Fibroblast of mammary gland (primary cell): ENCODE measurements at regions not wholly inside any gene's neighbourhood (a gene's known extent, or its start where the extent isn't known, plus 50 kb on each side); places are given as distances from the start of the nearest gene placed in this dataset.
A peak's percentile ranks its signal among the peaks of the same experiment; 100 is the strongest.

ENCODE experiments used
- DNase-seq: peaks from one replicate; pipeline ENCODE4 v3.0.0-alpha.2; 2010; ENCODE audit warnings: low read depth
- H3K4me3 ChIP-seq: 2 replicates; pipeline ENCODE4 v1.5.1; 2011; ENCODE audit warnings: low read depth, mild to moderate bottlenecking, low read length, moderate library complexity; ENCODE audit not compliant: control insufficient read depth
- TF ChIP-seq, protein P1 (sequence below): conservative IDR thresholded peaks from 2 replicates; pipeline ENCODE4 v1.5.1; 2011; ENCODE audit warnings: low read depth, low read length, inconsistent platforms; ENCODE audit not compliant: control insufficient read depth, insufficient read depth

DNA sequence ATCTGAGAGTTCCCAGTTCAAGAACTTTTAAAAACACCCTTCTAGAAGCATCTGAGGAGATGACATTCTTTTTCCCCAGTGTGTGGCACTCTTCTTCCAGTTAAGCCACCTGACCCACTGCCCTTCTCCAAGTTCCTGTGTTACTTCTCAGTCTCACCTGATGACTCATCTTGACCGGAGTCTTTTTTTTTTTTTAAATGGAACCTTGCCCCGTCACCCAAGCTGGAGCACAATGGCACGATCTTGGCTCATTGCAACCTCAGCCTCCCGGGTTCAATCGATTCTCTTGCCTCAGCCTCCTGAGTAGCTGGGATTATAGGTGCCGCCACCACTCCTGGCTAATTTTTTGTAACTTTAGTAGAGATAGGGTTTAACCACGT is 224.1 kb upstream of the DAB2 start:
- DNase-seq: peak; percentile 64
- no peak overlapping the region for H3K4me3 ChIP-seq
- TF ChIP-seq, protein P1, sequence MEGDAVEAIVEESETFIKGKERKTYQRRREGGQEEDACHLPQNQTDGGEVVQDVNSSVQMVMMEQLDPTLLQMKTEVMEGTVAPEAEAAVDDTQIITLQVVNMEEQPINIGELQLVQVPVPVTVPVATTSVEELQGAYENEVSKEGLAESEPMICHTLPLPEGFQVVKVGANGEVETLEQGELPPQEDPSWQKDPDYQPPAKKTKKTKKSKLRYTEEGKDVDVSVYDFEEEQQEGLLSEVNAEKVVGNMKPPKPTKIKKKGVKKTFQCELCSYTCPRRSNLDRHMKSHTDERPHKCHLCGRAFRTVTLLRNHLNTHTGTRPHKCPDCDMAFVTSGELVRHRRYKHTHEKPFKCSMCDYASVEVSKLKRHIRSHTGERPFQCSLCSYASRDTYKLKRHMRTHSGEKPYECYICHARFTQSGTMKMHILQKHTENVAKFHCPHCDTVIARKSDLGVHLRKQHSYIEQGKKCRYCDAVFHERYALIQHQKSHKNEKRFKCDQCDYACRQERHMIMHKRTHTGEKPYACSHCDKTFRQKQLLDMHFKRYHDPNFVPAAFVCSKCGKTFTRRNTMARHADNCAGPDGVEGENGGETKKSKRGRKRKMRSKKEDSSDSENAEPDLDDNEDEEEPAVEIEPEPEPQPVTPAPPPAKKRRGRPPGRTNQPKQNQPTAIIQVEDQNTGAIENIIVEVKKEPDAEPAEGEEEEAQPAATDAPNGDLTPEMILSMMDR: no peak

DNA sequence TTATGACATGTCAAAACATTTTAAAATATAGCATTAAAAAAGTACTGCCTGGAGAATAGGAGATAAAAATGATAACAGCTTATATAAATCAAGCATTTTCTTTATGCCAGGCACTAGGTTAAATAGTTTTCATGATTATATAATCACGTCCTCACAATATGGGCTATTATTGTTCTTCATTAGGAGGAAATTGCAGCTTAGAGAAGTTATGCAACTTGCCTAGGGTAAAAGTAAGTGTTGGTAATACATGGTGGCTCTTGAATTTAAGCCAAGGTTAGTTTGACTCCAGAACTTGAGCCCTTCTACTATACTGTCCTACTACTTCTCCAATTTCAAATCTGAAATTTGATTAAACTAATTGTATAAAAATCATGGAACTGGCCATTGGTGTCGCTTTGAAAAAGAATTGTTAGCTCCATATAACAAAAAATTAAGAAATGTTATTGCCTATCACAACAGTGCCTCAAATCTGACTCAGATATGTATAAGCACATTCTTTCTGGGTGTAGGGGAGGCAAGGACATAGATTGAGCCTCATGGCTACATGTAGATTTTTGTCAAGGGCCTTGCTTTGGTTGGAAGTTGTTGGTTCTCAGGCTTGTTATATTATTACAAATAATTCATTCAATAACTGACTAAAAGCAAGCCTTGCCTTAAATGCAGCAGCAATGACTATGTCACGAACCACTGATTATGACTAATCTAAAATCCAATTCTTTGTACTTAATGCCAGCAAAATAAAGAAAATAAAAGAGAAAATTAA is 223.5 kb upstream of the DAB2 start:
- TF ChIP-seq, protein P1: no peak

GRCh38 chr5:39640552-39640951 is 215.8 kb upstream of the DAB2 start:
- DNase-seq: no peak
- TF ChIP-seq, protein P1: no peak
- H3K4me3 ChIP-seq: no peak overlapping the region

More for the DNA sequence above, 223.5 kb upstream of the DAB2 start:
- no peak for DNase-seq
- no peak overlapping the region for H3K4me3 ChIP-seq

DNA sequence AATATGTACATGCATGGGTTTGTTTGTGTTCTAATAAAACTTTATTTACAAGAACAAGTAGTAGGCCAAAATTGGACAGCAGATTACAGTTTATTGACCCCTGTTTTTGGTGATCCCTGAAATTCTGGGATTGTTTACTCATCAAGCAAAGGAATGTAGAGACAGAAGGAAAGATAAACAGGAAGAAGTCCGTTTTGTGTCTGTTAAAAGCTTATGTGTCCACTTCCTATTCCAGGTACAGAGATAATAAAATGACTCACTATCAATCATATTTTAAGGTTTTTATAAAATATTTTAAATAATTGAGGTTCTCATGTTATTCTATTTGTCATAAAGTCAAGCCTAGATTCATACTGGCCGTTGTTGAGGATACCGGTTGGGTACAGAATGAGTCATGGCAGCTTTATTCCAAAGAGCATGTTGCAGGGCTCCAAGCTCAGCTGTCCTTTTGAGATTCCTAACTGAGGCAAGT is 214.9 kb upstream of the DAB2 start:
- peak; percentile 64 for DNase-seq
- TF ChIP-seq, protein P1: no peak
- no peak overlapping the region for H3K4me3 ChIP-seq

DNA sequence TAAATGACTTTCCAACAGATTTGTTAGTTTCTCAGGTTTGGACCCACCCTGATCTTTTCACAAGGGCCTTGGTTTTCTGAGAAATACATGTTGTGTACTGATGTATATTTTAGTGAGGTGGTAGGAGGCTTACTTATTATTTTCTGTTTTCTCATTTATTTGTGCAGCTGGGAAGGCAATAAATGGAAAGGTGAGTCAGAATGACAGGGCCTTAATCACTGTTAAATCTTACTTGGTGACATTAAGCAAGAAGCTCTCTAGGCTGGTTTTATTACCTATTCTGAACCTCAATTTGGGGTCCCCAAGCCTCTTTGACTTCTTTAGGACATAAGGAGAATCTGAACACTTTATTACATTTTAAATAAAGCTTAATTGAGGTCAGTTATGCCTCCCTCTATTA is 214.0 kb upstream of the DAB2 start:
- peak; percentile 57 for DNase-seq
- TF ChIP-seq, protein P1: no peak
- H3K4me3 ChIP-seq: no peak overlapping the region

GRCh38 chr5:39633057-39633456 is 208.3 kb upstream of the DAB2 start:
- TF ChIP-seq, protein P1: no peak
- no peak for DNase-seq
- no peak overlapping the region for H3K4me3 ChIP-seq

- H3K4me3 ChIP-seq: no peak overlapping the region
- peak; percentile 65 for DNase-seq
- TF ChIP-seq, protein P1: no peak
These were observed 207.2 kb upstream of the DAB2 start for GRCh38 chr5:39631958-39632357.
